Left renal cortex interstitium (tissue), 4 donors: ENCODE measurements at regions not wholly inside any gene's neighbourhood (a gene's known extent, or its start where the extent isn't known, plus 50 kb on each side); places are given as distances from the start of the nearest gene placed in this dataset.

ENCODE experiments used
- DNase-seq, 4 donors: peaks; one replicate each; pipeline ENCODE4 v3.0.0-alpha.2; 2013; ENCODE audit warnings: low read depth in 4 of 4, low spot score in 2 of 4, missing footprints in 1 of 4

GRCh38 chr2:220899492-220899891 is 672.6 kb downstream of the EPHA4 start:
- DNase-seq: no peak

- DNase-seq: no peak
These were observed 668.1 kb downstream of the EPHA4 start for GRCh38 chr2:220904015-220904414.

GRCh38 chr2:220913384-220913783 is 658.7 kb downstream of the EPHA4 start:
- DNase-seq: no peak

GRCh38 chr2:220915092-220915623 is 656.9 kb downstream of the EPHA4 start:
- DNase-seq: no peak

GRCh38 chr2:220916931-220917330 is 655.2 kb downstream of the EPHA4 start:
- DNase-seq: no peak

- DNase-seq: no peak
These were observed 641.6 kb downstream of the EPHA4 start for GRCh38 chr2:220930271-220931076.

- DNase-seq: no peak
These were observed 640.6 kb downstream of the EPHA4 start for GRCh38 chr2:220931491-220931890.

GRCh38 chr2:220932041-220932440 is 640.1 kb downstream of the EPHA4 start:
- DNase-seq: no peak

GRCh38 chr2:220935789-220936321 is 636.2 kb downstream of the EPHA4 start:
- no peak for DNase-seq

- DNase-seq: no peak
These were observed 635.4 kb downstream of the EPHA4 start for GRCh38 chr2:220936641-220937197.

GRCh38 chr2:220937245-220937644 is 634.9 kb downstream of the EPHA4 start:
- no peak for DNase-seq

- no peak for DNase-seq
These were observed 631.5 kb downstream of the EPHA4 start for GRCh38 chr2:220940646-220941045.

GRCh38 chr2:220941683-220942082 is 630.4 kb downstream of the EPHA4 start:
- DNase-seq: no peak

- no peak for DNase-seq
These were observed 625.6 kb downstream of the EPHA4 start for GRCh38 chr2:220946552-220946951.

- DNase-seq: no peak
These were observed 623.5 kb downstream of the EPHA4 start for GRCh38 chr2:220948579-220948978.

GRCh38 chr2:220949466-220949865 is 622.6 kb downstream of the EPHA4 start:
- DNase-seq: no peak

- no peak for DNase-seq
These were observed 616.3 kb downstream of the EPHA4 start for GRCh38 chr2:220955776-220956175.

- no peak for DNase-seq
These were observed 615.7 kb downstream of the EPHA4 start for GRCh38 chr2:220956429-220956828.

GRCh38 chr2:220959391-220959802 is 612.7 kb downstream of the EPHA4 start:
- no peak for DNase-seq

GRCh38 chr2:220961143-220961860 is 610.8 kb downstream of the EPHA4 start:
- DNase-seq: no peak

GRCh38 chr2:220962556-220962955 is 609.5 kb downstream of the EPHA4 start:
- DNase-seq: no peak
